ENCODE measurements at regions not wholly inside any gene's neighbourhood (a gene's known extent, or its start where the extent isn't known, plus 50 kb on each side); places are given as distances from the start of the nearest gene placed in this dataset.

- CTCF ChIA-PET: no interaction called here
- no peak for DNase-seq (ENCODE audit: extremely low spot score)
- no peak for TF ChIP-seq CTCF (IDR thresholded peaks at IDR 0.05; ENCODE audit: control extremely low read depth, extremely low read depth, low read depth, missing control alignments)
- POLR2A ChIA-PET: no interaction called here
Measured at GRCh38 chr6:21836277-21836676, 242.7 kb downstream of the SOX4 start.

DNA sequence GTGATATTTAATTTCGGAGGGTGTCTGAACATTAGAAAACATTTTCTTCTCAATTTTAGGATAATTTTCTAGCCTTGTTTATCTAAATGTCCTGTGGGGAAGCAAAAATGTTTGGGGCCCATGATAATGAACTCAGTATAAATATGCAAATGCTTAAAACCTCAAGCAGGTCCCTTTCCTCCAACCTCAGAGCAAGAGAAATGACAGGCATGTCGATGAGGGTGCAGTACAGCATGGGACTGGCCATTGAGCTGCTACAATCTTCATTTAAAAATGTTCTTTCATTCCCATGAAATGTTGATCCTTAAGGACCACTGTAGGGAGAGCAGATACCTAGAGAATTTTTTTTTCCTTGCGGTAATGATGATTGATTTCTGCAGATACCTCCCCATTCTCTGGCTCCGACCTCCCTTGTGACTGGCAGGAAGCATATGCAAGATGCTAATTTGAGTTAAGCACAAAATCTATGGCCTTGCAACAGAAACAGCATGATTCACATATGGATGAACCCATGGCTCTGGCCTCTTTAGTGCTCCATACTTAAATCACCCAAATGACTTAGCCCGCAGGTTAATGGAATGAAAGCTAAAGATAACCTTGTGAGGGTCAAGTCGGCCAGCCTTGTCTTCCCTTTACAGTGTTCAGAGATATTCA is 243.3 kb downstream of the SOX4 start:
- CTCF ChIA-PET: interaction anchor here (1.7 to 2.0 kb wide), 2 partner anchors 10 to 98 kb away, joined by 4 to 7 read pairs; no protein-coding TSS in a partner anchor

GRCh38 chr6:21840428-21840827 is 246.9 kb downstream of the SOX4 start:
- TF ChIP-seq CTCF (IDR thresholded peaks at IDR 0.05; ENCODE audit: control extremely low read depth, extremely low read depth, low read depth, missing control alignments): no peak
- ChIA-PET CTCF (no interaction called here), POLR2A (no interaction called here)
- no peak for DNase-seq (ENCODE audit: extremely low spot score)

More for the DNA sequence above, 243.3 kb downstream of the SOX4 start:
- no peak for TF ChIP-seq CTCF (IDR thresholded peaks at IDR 0.05; ENCODE audit: control extremely low read depth, extremely low read depth, low read depth, missing control alignments)
- POLR2A ChIA-PET: no interaction called here
- no peak for DNase-seq (ENCODE audit: extremely low spot score)

DNA sequence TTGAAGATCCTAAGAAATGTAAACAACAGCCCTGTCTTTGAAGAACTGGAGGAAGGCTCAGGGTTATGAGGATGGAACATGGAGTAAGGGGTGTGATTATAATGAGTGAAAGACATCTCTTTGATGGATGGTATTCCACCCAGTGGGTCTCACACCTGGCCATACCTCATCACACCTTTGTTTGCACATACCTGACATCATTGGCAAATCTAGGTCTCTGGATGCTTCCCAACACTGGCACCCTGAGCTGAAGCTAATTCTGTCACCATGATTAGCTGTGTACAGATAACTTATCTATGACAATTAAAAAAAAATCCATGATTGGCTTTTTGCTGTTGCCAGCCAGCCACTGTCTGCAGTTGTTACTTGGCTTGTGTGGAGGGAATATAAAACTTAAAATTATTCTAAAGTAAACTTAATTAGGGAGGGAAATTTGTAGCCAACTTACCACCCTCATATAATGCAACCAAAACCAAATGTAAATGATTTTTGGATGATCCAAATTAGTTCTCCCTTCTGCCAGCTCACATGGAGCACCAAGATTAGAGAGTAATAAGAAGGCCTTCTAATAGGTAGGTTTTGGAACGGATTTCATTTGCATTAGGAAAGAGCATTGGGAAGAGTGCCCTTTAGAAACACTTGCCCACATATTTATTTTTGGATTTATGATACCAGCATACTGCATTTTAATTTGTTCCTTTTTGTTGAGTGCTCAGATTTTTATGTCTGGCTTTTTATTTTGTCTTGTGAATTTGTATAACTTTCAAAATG is 249.5 kb downstream of the SOX4 start:
- TF ChIP-seq CTCF (IDR thresholded peaks at IDR 0.05; ENCODE audit: control extremely low read depth, extremely low read depth, low read depth, missing control alignments): no peak
- POLR2A ChIA-PET: no interaction called here
- no peak for DNase-seq (ENCODE audit: extremely low spot score)
- CTCF ChIA-PET: interaction anchor here (1.5 kb wide), 1 partner anchor 18 kb away, joined by 3 read pairs; no protein-coding TSS in a partner anchor

- TF ChIP-seq CTCF (IDR thresholded peaks at IDR 0.05; ENCODE audit: control extremely low read depth, extremely low read depth, low read depth, missing control alignments): no peak
- POLR2A ChIA-PET: no interaction called here
- CTCF ChIA-PET: interaction anchor here (1.5 kb wide), 1 partner anchor 19 kb away, joined by 3 read pairs; no protein-coding TSS in a partner anchor
- DNase-seq (ENCODE audit: extremely low spot score): no peak
Measured at GRCh38 chr6:21844120-21844917, 250.8 kb downstream of the SOX4 start.

GRCh38 chr6:21845018-21845417 is 251.5 kb downstream of the SOX4 start:
- CTCF ChIA-PET: no interaction called here
- DNase-seq (ENCODE audit: extremely low spot score): no peak
- no peak for TF ChIP-seq CTCF (IDR thresholded peaks at IDR 0.05; ENCODE audit: control extremely low read depth, extremely low read depth, low read depth, missing control alignments)
- POLR2A ChIA-PET: no interaction called here
